HepG2 (cell line): ENCODE measurements at regions not wholly inside any gene's neighbourhood (a gene's known extent, or its start where the extent isn't known, plus 50 kb on each side); places are given as distances from the start of the nearest gene placed in this dataset.

Experiments used
- ATAC-seq: fragments of 200-7000 bp; cut with Tn5 transposase; 3 replicates; pipeline ENCODE4 v1.9.1; 2020; ENCODE audit warnings: mild to moderate bottlenecking, moderate library complexity
- BruUV-seq: library from RNA; stranded (reverse); fragments of 400-500 nt; replicated peaks from 2 replicates; lab custom pipeline; 2021; lab: Mats Ljungman, UMichigan
- CTCF ChIA-PET: fragments of 300-600 bp; formaldehyde crosslinking; extraction: SDS; loops from one replicate; lab custom pipeline; 2021; ENCODE audit warnings: low total read pairs, inconsistent platforms, low intra/inter-chr PET ratio; lab: Yijun Ruan, JAX
- POLR2A ChIA-PET: fragments of 350-600 bp; sonication (Branson Sonifier 250); formaldehyde crosslinking; loops from one replicate; lab custom pipeline; 2020; ENCODE audit warnings: antibody characterized with exemption, inconsistent platforms; lab: Yijun Ruan, JAX
- DNase-seq: peaks from one replicate; pipeline ENCODE4 v3.0.0-alpha.2; 2015; ENCODE audit warnings: low spot score
- FAIRE-seq: peaks from 3 replicates; lab custom pipeline; 2011; peaks lifted over from hg19 to GRCh38; lab: Jason Lieb, UNC
- H2AFZ ChIP-seq: one replicate; pipeline ENCODE4 v1.6.1; 2011; ENCODE audit warnings: low read length, inconsistent platforms
- H3K27ac ChIP-seq: fragments of 300-600 bp; 3 replicates; pipeline ENCODE4 v1.8.0; 2011; ENCODE audit warnings: mixed run types, mild to moderate bottlenecking, mixed read lengths, low read length, inconsistent platforms; ENCODE audit not compliant: insufficient read depth; ENCODE audit errors: extremely low read length
- H3K27me3 ChIP-seq, 2 experiments: fragments of 200-600 bp in 1 of 2; 2 replicates in 1 of 2; 3 replicates in 1 of 2; pipeline versions ENCODE4 v1.6.0 to v1.8.0; 2011; ENCODE audit warnings: low read length in 2 of 2, mild to moderate bottlenecking in 2 of 2, moderate library complexity in 2 of 2, inconsistent platforms in 1 of 2; ENCODE audit not compliant: insufficient read depth in 2 of 2, control insufficient read depth in 1 of 2
- H3K36me3 ChIP-seq, 2 experiments: fragments of 200-600 bp in 1 of 2; replicated peaks in 1 of 2; 2 replicates in 1 of 2; 3 replicates in 1 of 2; pipeline versions ENCODE4 v1.5.1 to v1.8.0; 2011; ENCODE audit warnings: low read length in 2 of 2, inconsistent platforms in 1 of 2; ENCODE audit not compliant: insufficient read depth in 2 of 2, control insufficient read depth in 1 of 2
- H3K4me1 ChIP-seq: 2 replicates; pipeline ENCODE4 v1.5.1; 2012; ENCODE audit warnings: low read length, inconsistent platforms; ENCODE audit not compliant: insufficient read depth
- H3K4me2 ChIP-seq: 2 replicates; pipeline ENCODE4 v1.6.0; 2011; ENCODE audit warnings: low read depth, low read length, inconsistent platforms
- H3K4me3 ChIP-seq, 3 experiments: fragments of 200-600 bp in 1 of 3; sonication (generic), shearing (Covaris generic) in 1 of 3; replicated peaks in 1 of 3; 2 replicates each; pipeline ENCODE4 v1.5.1; 2011 to 2016; ENCODE audit warnings: low read length in 3 of 3, inconsistent platforms in 2 of 3, low read depth in 2 of 3, mild to moderate bottlenecking in 2 of 3, control low read depth in 1 of 3, mixed read lengths in 1 of 3; ENCODE audit not compliant: insufficient read depth in 1 of 3
- H3K79me2 ChIP-seq: one replicate; pipeline ENCODE4 v1.6.1; 2011; ENCODE audit warnings: low read length, inconsistent platforms; ENCODE audit not compliant: insufficient read depth
- H3K9ac ChIP-seq: 2 replicates; pipeline ENCODE4 v1.6.0; 2011; ENCODE audit warnings: mild to moderate bottlenecking, low read depth, low read length, inconsistent platforms; ENCODE audit not compliant: insufficient read depth
- H3K9me3 ChIP-seq: 2 replicates; pipeline ENCODE4 v1.5.1; 2012; ENCODE audit warnings: mild to moderate bottlenecking, low read length
- H4K20me1 ChIP-seq: 2 replicates; pipeline ENCODE4 v1.6.0; 2011; ENCODE audit warnings: inconsistent platforms, mild to moderate bottlenecking, low read length, moderate library complexity; ENCODE audit not compliant: insufficient read depth
- AGO2 ChIP-seq: fragments of 200-400 bp; formaldehyde crosslinking; optimal IDR thresholded peaks from 2 replicates; pipeline ENCODE3; 2017; ENCODE audit warnings: mild to moderate bottlenecking, low read depth, low read length, moderate library complexity
- CREB1 ChIP-seq, 2 experiments: fragments of 450-650 bp in 1 of 2; IDR thresholded peaks; 2 replicates each; pipeline ENCODE4 v1.6.1; 2016 to 2017; ENCODE audit warnings: control low read depth in 1 of 2, mild to moderate bottlenecking in 1 of 2, missing compliant biosample characterization in 1 of 2, missing genetic modification characterization in 1 of 2
- HBP1 ChIP-seq: IDR thresholded peaks from 2 replicates; pipeline ENCODE4 v1.6.1; 2016; ENCODE audit warnings: low read depth, control low read depth
- HMG20A ChIP-seq: IDR thresholded peaks from 2 replicates; pipeline ENCODE4 v1.6.1; 2016; ENCODE audit warnings: borderline replicate concordance
- NR2C2 ChIP-seq: sonication (generic); formaldehyde crosslinking; IDR thresholded peaks from 2 replicates; pipeline ENCODE4 v1.4.0; 2020; ENCODE audit warnings: missing genetic modification reagents, mild to moderate bottlenecking, moderate library complexity, borderline replicate concordance
- RFX3 ChIP-seq: IDR thresholded peaks from 2 replicates; pipeline ENCODE4 v1.6.1; 2016; ENCODE audit warnings: missing biosample characterization, missing genetic modification reagents
- SKI ChIP-seq: fragments of 450-650 bp; IDR thresholded peaks from one replicate; pipeline ENCODE4 v1.6.1; 2018; ENCODE audit warnings: mild to moderate bottlenecking; ENCODE audit not compliant: partially characterized antibody
- ZFAT ChIP-seq: sonication (generic); formaldehyde crosslinking; conservative IDR thresholded peaks from 2 replicates; pipeline ENCODE4 v1.8.1; 2023; ENCODE audit warnings: missing genetic modification reagents, inconsistent platforms
- ZNF350 ChIP-seq: sonication (generic); formaldehyde crosslinking; IDR thresholded peaks from 2 replicates; pipeline ENCODE4 v1.4.0; 2020; ENCODE audit warnings: mild to moderate bottlenecking, low read depth, missing genetic modification reagents, borderline replicate concordance
- ZNF546 ChIP-seq: sonication (generic); formaldehyde crosslinking; conservative IDR thresholded peaks from 2 replicates; pipeline ENCODE4 v1.8.1; 2023; ENCODE audit warnings: mild to moderate bottlenecking, missing genetic modification reagents
- ZNF557 ChIP-seq: sonication (generic); formaldehyde crosslinking; IDR thresholded peaks from 2 replicates; pipeline ENCODE4 v1.4.0; 2020; ENCODE audit warnings: missing genetic modification reagents
- ZNF564 ChIP-seq: sonication (generic); formaldehyde crosslinking; IDR thresholded peaks from 2 replicates; pipeline ENCODE4 v1.8.1; 2023; ENCODE audit warnings: mild to moderate bottlenecking, missing genetic modification reagents
- ZNF790 ChIP-seq: sonication (generic); formaldehyde crosslinking; IDR thresholded peaks from 2 replicates; pipeline ENCODE4 v1.8.0; 2022; ENCODE audit warnings: missing genetic modification reagents, mild to moderate bottlenecking, borderline replicate concordance
- WGBS: methylation state at CpG from one replicate; pipeline ENCODE4 v1.1.6; 2017; ENCODE audit warnings: low lambda C conversion rate; 5-methylcytosine and 5-hydroxymethylcytosine counted together
- in situ Hi-C: cut with HindIII; loops from 2 replicates; pipeline ENCODE4 v1.10.0; 2017; ENCODE audit warnings: low pct_unique_long_range_greater_than_20kb; ENCODE audit not compliant: extremely low pct_ligation_motif_present
- intact Hi-C: fragments of 100-400 bp; cut with micrococcal nuclease; formaldehyde crosslinking; loops from one replicate; pipeline ENCODE4 v1.10.0; 2022; ENCODE audit not compliant: unreplicated experiment

GRCh38 chr11:127338380-127339259, 338.1 kb upstream of the KIRREL3 start:
- Histone ChIP-seq H3K79me2 (no peaks in the 10 kb centered on the region), H4K20me1 (no peaks in the 10 kb centered on the region), H3K36me3 (no peaks in the 10 kb centered on the region), H3K4me1 (no peaks in the 10 kb centered on the region), H3K4me2 (no peak overlapping the region), H3K9ac (no peak overlapping the region), H3K27ac (no peak overlapping the region), H3K4me3 (no peak overlapping the region), H3K9me3 (no peaks in the 10 kb centered on the region), H3K27me3 (no peaks in the 10 kb centered on the region), H2AFZ (no peak overlapping the region)
- FAIRE-seq (no peak), DNase-seq (no peak), ATAC-seq (no peak)
- no TSS peak for BruUV-seq
- ChIA-PET CTCF (no interaction called here), POLR2A (no interaction called here)
- WGBS, result 11% methylated on average over 6 of the region's 6 CpGs
- TF ChIP-seq ZNF790 (CRISPR knock-in tag), result no peak
- TF ChIP-seq ZNF564, result no peak
- TF ChIP-seq NR2C2 (CRISPR knock-in tag), result no peak
- TF ChIP-seq HMG20A (CRISPR knock-in tag), result no peak
- TF ChIP-seq RFX3 (CRISPR knock-in tag), result no peak
- no peak for TF ChIP-seq ZNF350
- no peak for TF ChIP-seq HBP1 (CRISPR knock-in tag)
- no peak for TF ChIP-seq ZFAT
- no peak for TF ChIP-seq SKI
- TF ChIP-seq ZNF557, result no peak
- TF ChIP-seq AGO2, result no peak
- no peak for TF ChIP-seq ZNF546
- TF ChIP-seq CREB1 (IDR thresholded peaks at IDR 0.05), result no peak
- no peak for TF ChIP-seq CREB1 (CRISPR knock-in tag; IDR thresholded peaks at IDR 0.05)
- in situ Hi-C loops, result no loop called here
- intact Hi-C loops, result no loop called here
